ENCODE measurements at regions not wholly inside any gene's neighbourhood (a gene's known extent, or its start where the extent isn't known, plus 50 kb on each side); places are given as distances from the start of the nearest gene placed in this dataset.

DNA sequence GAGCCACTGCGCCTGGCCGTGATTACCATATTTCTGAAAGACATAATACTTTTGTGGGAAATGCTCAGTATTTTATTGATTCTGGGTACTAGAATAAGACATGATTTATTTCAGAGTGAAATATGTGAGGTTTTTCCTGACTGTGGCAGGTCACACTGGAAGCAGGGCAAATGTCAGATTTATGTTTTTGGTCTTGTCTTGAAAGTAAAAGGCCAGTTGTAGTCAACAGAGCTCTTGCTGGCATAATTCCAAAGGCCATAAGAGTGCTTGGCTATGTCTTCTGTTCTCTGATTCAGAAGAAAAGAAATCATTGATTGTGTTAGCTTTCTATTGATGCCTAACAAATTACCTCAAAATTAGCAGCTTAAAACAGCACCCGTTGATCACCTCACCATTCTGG, 176.4 kb downstream of the TJP1 start:
- TF ChIP-seq, protein P1, sequence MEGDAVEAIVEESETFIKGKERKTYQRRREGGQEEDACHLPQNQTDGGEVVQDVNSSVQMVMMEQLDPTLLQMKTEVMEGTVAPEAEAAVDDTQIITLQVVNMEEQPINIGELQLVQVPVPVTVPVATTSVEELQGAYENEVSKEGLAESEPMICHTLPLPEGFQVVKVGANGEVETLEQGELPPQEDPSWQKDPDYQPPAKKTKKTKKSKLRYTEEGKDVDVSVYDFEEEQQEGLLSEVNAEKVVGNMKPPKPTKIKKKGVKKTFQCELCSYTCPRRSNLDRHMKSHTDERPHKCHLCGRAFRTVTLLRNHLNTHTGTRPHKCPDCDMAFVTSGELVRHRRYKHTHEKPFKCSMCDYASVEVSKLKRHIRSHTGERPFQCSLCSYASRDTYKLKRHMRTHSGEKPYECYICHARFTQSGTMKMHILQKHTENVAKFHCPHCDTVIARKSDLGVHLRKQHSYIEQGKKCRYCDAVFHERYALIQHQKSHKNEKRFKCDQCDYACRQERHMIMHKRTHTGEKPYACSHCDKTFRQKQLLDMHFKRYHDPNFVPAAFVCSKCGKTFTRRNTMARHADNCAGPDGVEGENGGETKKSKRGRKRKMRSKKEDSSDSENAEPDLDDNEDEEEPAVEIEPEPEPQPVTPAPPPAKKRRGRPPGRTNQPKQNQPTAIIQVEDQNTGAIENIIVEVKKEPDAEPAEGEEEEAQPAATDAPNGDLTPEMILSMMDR (conservative IDR thresholded peaks at IDR 0.05), result no peak
- no peak for TF ChIP-seq ZFX (IDR thresholded peaks at IDR 0.05)

Measured in C4-2B (cell line).